Muscle layer of colon (tissue), 2 donors: ENCODE measurements at regions not wholly inside any gene's neighbourhood (a gene's known extent, or its start where the extent isn't known, plus 50 kb on each side); places are given as distances from the start of the nearest gene placed in this dataset.

Source experiments
- H3K27ac ChIP-seq: one replicate; pipeline ENCODE4 v1.7.0; 2013; ENCODE audit warnings: low read depth, mild to moderate bottlenecking, low read length, moderate library complexity
- H3K27me3 ChIP-seq, 2 donors: one replicate each; pipeline ENCODE4 v1.7.0; 2013; ENCODE audit warnings: low read length in 2 of 2, mild to moderate bottlenecking in 2 of 2; ENCODE audit not compliant: insufficient read depth in 2 of 2, control insufficient read depth in 1 of 2
- H3K36me3 ChIP-seq: one replicate; pipeline ENCODE4 v1.7.0; 2013; ENCODE audit warnings: mild to moderate bottlenecking, low read length; ENCODE audit not compliant: insufficient read depth
- H3K4me1 ChIP-seq: one replicate; pipeline ENCODE4 v1.7.0; 2013; ENCODE audit warnings: mild to moderate bottlenecking, low read length; ENCODE audit not compliant: insufficient read depth
- H3K4me3 ChIP-seq, 2 donors: one replicate each; pipeline ENCODE4 v1.7.0; 2013; ENCODE audit warnings: low read length in 2 of 2, low read depth in 1 of 2, mild to moderate bottlenecking in 1 of 2, moderate library complexity in 1 of 2
- H3K9ac ChIP-seq: one replicate; pipeline ENCODE4 v1.7.0; 2013; ENCODE audit warnings: low read length
- H3K9me3 ChIP-seq: one replicate; pipeline ENCODE4 v1.7.0; 2013; ENCODE audit warnings: mild to moderate bottlenecking, low read length
- donor health status: abdominal sarcoma.
- donor health status: Adenocarcinoma of cecum.

- Histone ChIP-seq H3K36me3 (no peaks in the 10 kb centered on the region), H3K27me3 (no peaks in the 10 kb centered on the region), H3K9ac (no peak overlapping the region), H3K9me3 (no peaks in the 10 kb centered on the region), H3K27ac (no peak overlapping the region), H3K4me3 (no peak overlapping the region), H3K4me1 (no peaks in the 10 kb centered on the region)
Measured at GRCh38 chr6:71204741-71205140, 83.9 kb upstream of the OGFRL1 start.

GRCh38 chr6:71205336-71205956, 83.2 kb upstream of the OGFRL1 start:
- Histone ChIP-seq H3K36me3 (no peaks in the 10 kb centered on the region), H3K4me1 (no peaks in the 10 kb centered on the region), H3K27me3 (no peaks in the 10 kb centered on the region), H3K4me3 (no peak overlapping the region), H3K27ac (no peak overlapping the region), H3K9ac (no peak overlapping the region), H3K9me3 (no peaks in the 10 kb centered on the region)

GRCh38 chr6:71206089-71206488, 82.5 kb upstream of the OGFRL1 start:
- H3K27ac ChIP-seq, result no peak overlapping the region
- H3K36me3 ChIP-seq, result no peaks in the 10 kb centered on the region
- no peak overlapping the region for H3K4me3 ChIP-seq
- H3K4me1 ChIP-seq, result no peaks in the 10 kb centered on the region
- H3K9me3 ChIP-seq, result no peaks in the 10 kb centered on the region
- no peak overlapping the region for H3K9ac ChIP-seq
- H3K27me3 ChIP-seq, result no peaks in the 10 kb centered on the region

GRCh38 chr6:71209206-71209605, 79.4 kb upstream of the OGFRL1 start:
- Histone ChIP-seq H3K9me3 (no peaks in the 10 kb centered on the region), H3K4me3 (no peak overlapping the region), H3K36me3 (no peaks in the 10 kb centered on the region), H3K27ac (no peak overlapping the region), H3K27me3 (no peaks in the 10 kb centered on the region), H3K9ac (no peak overlapping the region), H3K4me1 (no peaks in the 10 kb centered on the region)

- Histone ChIP-seq H3K9me3 (no peaks in the 10 kb centered on the region), H3K36me3 (no peaks in the 10 kb centered on the region), H3K4me1 (no peaks in the 10 kb centered on the region), H3K4me3 (no peak overlapping the region), H3K9ac (no peak overlapping the region), H3K27me3 (no peaks in the 10 kb centered on the region), H3K27ac (no peak overlapping the region)
Measured at GRCh38 chr6:71209626-71210025, 79.0 kb upstream of the OGFRL1 start.

GRCh38 chr6:71211799-71212198, 76.8 kb upstream of the OGFRL1 start:
- Histone ChIP-seq H3K4me1 (no peaks in the 10 kb centered on the region), H3K36me3 (no peaks in the 10 kb centered on the region), H3K9ac (no peak overlapping the region), H3K4me3 (no peak overlapping the region), H3K27ac (no peak overlapping the region), H3K27me3 (no peaks in the 10 kb centered on the region), H3K9me3 (no peaks in the 10 kb centered on the region)

GRCh38 chr6:71220466-71220865, 68.1 kb upstream of the OGFRL1 start:
- Histone ChIP-seq H3K27ac (no peak overlapping the region), H3K9me3 (no peaks in the 10 kb centered on the region), H3K36me3 (no peaks in the 10 kb centered on the region), H3K27me3 (no peaks in the 10 kb centered on the region), H3K4me1 (no peaks in the 10 kb centered on the region), H3K9ac (no peak overlapping the region), H3K4me3 (no peak overlapping the region)

GRCh38 chr6:71222671-71223070, 65.9 kb upstream of the OGFRL1 start:
- no peak overlapping the region for H3K27ac ChIP-seq
- H3K9me3 ChIP-seq, result no peaks in the 10 kb centered on the region

GRCh38 chr6:71224011-71224410, 64.6 kb upstream of the OGFRL1 start:
- no peaks in the 10 kb centered on the region for H3K9me3 ChIP-seq
- no peak overlapping the region for H3K27ac ChIP-seq
- no peak overlapping the region for H3K9ac ChIP-seq
- H3K27me3 ChIP-seq, result no peaks in the 10 kb centered on the region
- H3K36me3 ChIP-seq, result no peaks in the 10 kb centered on the region
- H3K4me3 ChIP-seq, result no peak overlapping the region
- no peaks in the 10 kb centered on the region for H3K4me1 ChIP-seq

More at GRCh38 chr6:71222671-71223070, 65.9 kb upstream of the OGFRL1 start:
- H3K4me3 ChIP-seq, result no peak overlapping the region
- H3K27me3 ChIP-seq, result no peaks in the 10 kb centered on the region
- H3K9ac ChIP-seq, result no peak overlapping the region
- H3K36me3 ChIP-seq, result no peaks in the 10 kb centered on the region
- H3K4me1 ChIP-seq, result no peaks in the 10 kb centered on the region

- H3K27ac ChIP-seq, result no peak overlapping the region
- no peaks in the 10 kb centered on the region for H3K4me1 ChIP-seq
- H3K4me3 ChIP-seq, result no peak overlapping the region
- no peaks in the 10 kb centered on the region for H3K36me3 ChIP-seq
- H3K27me3 ChIP-seq, result no peaks in the 10 kb centered on the region
- no peaks in the 10 kb centered on the region for H3K9me3 ChIP-seq
- no peak overlapping the region for H3K9ac ChIP-seq
Measured at GRCh38 chr6:71226151-71226550, 62.5 kb upstream of the OGFRL1 start.

GRCh38 chr6:71228461-71229041, 60.1 kb upstream of the OGFRL1 start:
- Histone ChIP-seq H3K36me3 (no peaks in the 10 kb centered on the region), H3K27me3 (no peaks in the 10 kb centered on the region), H3K27ac (no peak overlapping the region), H3K9ac (no peak overlapping the region), H3K9me3 (no peaks in the 10 kb centered on the region), H3K4me3 (no peak overlapping the region), H3K4me1 (no peaks in the 10 kb centered on the region)

GRCh38 chr6:71229477-71229876, 59.1 kb upstream of the OGFRL1 start:
- Histone ChIP-seq H3K9me3 (no peaks in the 10 kb centered on the region), H3K9ac (no peak overlapping the region), H3K27ac (no peak overlapping the region), H3K27me3 (no peaks in the 10 kb centered on the region), H3K4me3 (no peak overlapping the region), H3K36me3 (no peaks in the 10 kb centered on the region), H3K4me1 (no peaks in the 10 kb centered on the region)
